ENCODE measurements at regions not wholly inside any gene's neighbourhood (a gene's known extent, or its start where the extent isn't known, plus 50 kb on each side); places are given as distances from the start of the nearest gene placed in this dataset.

DNA sequence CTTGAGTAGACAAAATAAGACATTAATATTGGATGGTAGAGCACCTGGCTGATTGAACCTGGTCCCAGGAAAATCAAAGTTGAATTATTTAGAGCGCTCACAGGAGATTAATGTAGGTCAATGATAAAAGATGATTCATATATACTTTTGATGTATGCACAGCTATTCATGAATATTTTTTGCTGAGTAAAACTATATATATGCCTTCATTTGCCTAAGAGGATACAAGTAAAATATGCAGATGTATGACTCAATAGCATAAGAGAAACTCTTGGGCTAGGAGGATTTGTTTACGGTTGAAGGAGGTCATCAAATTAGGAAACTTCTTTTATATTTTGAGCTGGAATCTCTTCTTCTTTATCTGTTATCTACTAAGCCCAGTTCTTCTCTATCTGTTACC is 202.7 kb upstream of the HS3ST1 start:
- 66 to 76% (median 74%) methylated on average over 2 of the region's 2 CpGs for WGBS, 4 donors
- intact Hi-C loops (cut with DNase I), result no loop called here

DNA sequence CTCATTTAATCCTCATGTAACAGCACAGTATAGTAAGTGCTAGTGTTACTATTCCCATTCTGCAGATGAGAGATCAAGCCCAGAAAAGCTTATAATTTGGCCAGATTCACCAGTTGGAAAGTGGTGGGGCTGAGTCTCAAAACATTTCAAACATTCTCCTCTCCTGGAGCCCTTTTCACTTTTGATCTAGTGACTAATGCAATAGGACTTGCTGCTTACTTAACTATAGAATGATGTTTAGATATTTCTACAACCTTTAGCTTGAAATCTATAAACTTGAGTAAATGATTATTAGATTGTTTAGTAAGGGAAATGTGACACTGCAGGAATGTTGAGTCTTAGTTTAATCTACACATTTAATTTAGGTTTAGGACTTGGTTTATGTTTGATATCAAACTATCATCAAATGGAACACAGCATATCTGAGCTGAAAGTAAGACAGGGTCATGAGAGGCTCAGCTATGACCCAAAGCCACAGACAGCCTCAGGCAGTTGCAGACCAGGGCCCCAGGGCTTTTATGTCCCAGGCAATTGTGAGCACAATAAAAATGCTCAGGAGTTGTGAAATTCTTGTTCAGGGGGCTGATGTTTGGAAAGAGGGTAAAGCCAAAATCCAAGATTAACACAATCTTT is 199.5 kb upstream of the HS3ST1 start:
- Histone ChIP-seq H3K27me3 (no peaks in the 10 kb centered on the region), H3K4me1 (replicated peaks in 1 of 2) (no peaks in the 10 kb centered on the region), H3K4me3 (no peak overlapping the region), H3K27ac (no peak overlapping the region), H3K36me3 (replicated peaks in 1 of 2) (no peaks in the 10 kb centered on the region), H3K9me3 (replicated peaks in 1 of 3) (no peaks in the 10 kb centered on the region)
- intact Hi-C loops (cut with DNase I), result no loop called here
- DNase-seq, result no peak
- no peak for TF ChIP-seq POLR2A (IDR thresholded peaks at IDR 0.05)
- TF ChIP-seq, protein P1, sequence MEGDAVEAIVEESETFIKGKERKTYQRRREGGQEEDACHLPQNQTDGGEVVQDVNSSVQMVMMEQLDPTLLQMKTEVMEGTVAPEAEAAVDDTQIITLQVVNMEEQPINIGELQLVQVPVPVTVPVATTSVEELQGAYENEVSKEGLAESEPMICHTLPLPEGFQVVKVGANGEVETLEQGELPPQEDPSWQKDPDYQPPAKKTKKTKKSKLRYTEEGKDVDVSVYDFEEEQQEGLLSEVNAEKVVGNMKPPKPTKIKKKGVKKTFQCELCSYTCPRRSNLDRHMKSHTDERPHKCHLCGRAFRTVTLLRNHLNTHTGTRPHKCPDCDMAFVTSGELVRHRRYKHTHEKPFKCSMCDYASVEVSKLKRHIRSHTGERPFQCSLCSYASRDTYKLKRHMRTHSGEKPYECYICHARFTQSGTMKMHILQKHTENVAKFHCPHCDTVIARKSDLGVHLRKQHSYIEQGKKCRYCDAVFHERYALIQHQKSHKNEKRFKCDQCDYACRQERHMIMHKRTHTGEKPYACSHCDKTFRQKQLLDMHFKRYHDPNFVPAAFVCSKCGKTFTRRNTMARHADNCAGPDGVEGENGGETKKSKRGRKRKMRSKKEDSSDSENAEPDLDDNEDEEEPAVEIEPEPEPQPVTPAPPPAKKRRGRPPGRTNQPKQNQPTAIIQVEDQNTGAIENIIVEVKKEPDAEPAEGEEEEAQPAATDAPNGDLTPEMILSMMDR (IDR thresholded peaks at IDR 0.05), result no peak

More for the DNA sequence above, 202.7 kb upstream of the HS3ST1 start:
- Histone ChIP-seq H3K4me3 (no peak overlapping the region), H3K4me1 (replicated peaks in 1 of 2) (no peaks in the 10 kb centered on the region), H3K9me3 (replicated peaks in 1 of 3) (no peaks in the 10 kb centered on the region), H3K36me3 (replicated peaks in 1 of 2) (no peaks in the 10 kb centered on the region), H3K27ac (no peak overlapping the region), H3K27me3 (no peaks in the 10 kb centered on the region)
- DNase-seq, result no peak
- TF ChIP-seq, protein P1 (IDR thresholded peaks at IDR 0.05), result no peak
- TF ChIP-seq POLR2A (IDR thresholded peaks at IDR 0.05), result no peak

DNA sequence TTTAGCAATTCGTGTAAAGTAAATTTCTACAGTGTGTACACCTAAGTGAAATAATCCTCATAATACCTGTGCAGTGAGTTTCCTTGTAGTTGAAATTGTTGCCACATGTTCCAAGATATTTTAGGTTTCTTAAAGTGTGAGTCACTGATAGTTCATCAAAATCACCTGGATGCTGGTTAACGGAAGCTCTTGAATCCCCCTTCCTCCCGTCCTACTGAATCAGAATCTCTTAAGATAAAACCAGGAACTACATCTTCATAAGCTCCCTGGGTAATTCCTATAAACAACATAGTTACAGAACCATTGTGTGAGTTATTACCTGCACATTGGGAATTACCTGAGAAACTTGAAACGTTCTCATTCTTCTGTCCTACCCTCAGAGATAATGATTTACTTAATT is 197.4 kb upstream of the HS3ST1 start:
- Histone ChIP-seq H3K4me3 (no peak overlapping the region), H3K27ac (no peak overlapping the region), H3K36me3 (replicated peaks in 1 of 2) (no peaks in the 10 kb centered on the region), H3K9me3 (replicated peaks in 1 of 3) (no peaks in the 10 kb centered on the region), H3K4me1 (replicated peaks in 1 of 2) (no peaks in the 10 kb centered on the region), H3K27me3 (no peaks in the 10 kb centered on the region)
- 80 to 89% (median 83%) methylated on average over 4 of the region's 4 CpGs for WGBS, 4 donors
- TF ChIP-seq POLR2A (IDR thresholded peaks at IDR 0.05), result no peak
- no peak for DNase-seq
- intact Hi-C loops (cut with DNase I), result no loop called here

DNA sequence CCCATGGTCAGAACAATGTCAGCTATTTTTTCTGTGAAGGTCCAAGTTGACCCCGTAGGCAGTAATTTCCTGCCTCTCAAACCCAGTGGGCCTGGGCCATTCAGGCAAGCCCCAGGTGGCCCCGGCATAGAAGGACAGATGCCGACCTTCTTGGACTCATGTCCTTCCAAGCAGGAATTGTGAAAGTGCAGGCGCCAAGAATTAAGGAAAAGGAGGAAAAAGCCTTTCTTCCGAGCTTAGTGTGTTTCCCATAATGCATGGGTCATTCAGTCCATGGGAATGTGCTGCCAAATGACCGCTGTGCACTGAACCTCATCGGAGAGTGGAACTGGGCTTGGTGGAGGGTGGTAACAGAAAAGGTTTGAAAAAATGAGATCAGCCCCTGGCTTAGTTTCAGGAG is 196.5 kb upstream of the HS3ST1 start:
- Histone ChIP-seq H3K9me3 (replicated peaks in 1 of 3) (no peaks in the 10 kb centered on the region), H3K27ac (peak overlapping the region in 1 of 5 donors; percentile 35), H3K36me3 (replicated peaks in 1 of 2) (no peaks in the 10 kb centered on the region), H3K4me1 (replicated peaks in 1 of 2) (no peaks in the 10 kb centered on the region), H3K4me3 (no peak overlapping the region), H3K27me3 (no peaks in the 10 kb centered on the region)
- intact Hi-C loops (cut with DNase I), result no loop called here
- peak in 5 of 7 donors; percentile 17 to 73 (median 21) for DNase-seq
- no peak for TF ChIP-seq POLR2A (IDR thresholded peaks at IDR 0.05)
- TF ChIP-seq, protein P1 (IDR thresholded peaks at IDR 0.05), result no peak
- WGBS, 4 donors, result 72 to 90% (median 81%) methylated on average over 7 of the region's 7 CpGs

DNA sequence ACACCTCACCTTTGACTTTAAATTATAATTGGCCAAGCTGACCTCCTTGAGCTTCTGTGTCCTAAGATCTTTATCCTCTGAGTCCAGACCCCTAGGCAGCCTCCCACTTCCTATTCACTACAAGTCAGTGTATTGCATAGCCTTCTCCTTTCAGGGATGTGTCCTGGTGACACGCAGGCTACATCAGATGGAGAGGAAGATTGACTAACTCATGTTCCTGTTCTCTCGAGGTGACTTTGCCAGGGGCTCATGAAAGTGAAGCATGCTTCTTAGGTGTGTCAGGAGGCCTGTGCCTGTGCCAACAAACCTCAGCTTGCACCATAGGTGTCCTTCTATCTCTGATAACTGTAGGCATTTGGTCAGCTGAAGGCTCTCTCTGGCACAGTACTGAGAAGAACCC is 195.7 kb upstream of the HS3ST1 start:
- no peak for TF ChIP-seq POLR2A (IDR thresholded peaks at IDR 0.05)
- TF ChIP-seq, protein P1 (IDR thresholded peaks at IDR 0.05), result no peak
- Histone ChIP-seq H3K9me3 (replicated peaks in 1 of 3) (no peaks in the 10 kb centered on the region), H3K27ac (peak overlapping the region in 1 of 5 donors; percentile 35), H3K27me3 (no peaks in the 10 kb centered on the region), H3K4me3 (no peak overlapping the region), H3K36me3 (replicated peaks in 1 of 2) (no peaks in the 10 kb centered on the region), H3K4me1 (replicated peaks in 1 of 2) (no peaks in the 10 kb centered on the region)
- WGBS, 4 donors, result 45 to 57% (median 49%) methylated on average over 1 to 2 of the region's 2 CpGs
- DNase-seq, result no peak
- intact Hi-C loops (cut with DNase I), result no loop called here
